Mesenchymal stem cell (in vitro differentiated cells and primary cell): ENCODE measurements at regions not wholly inside any gene's neighbourhood (a gene's known extent, or its start where the extent isn't known, plus 50 kb on each side); places are given as distances from the start of the nearest gene placed in this dataset.

Experiments
- DNase-seq: peaks from one replicate; pipeline ENCODE4 v3.0.0-alpha.2; 2013
- H2AFZ ChIP-seq: one replicate; pipeline ENCODE4 v1.6.1; 2013; ENCODE audit warnings: low read depth, mild to moderate bottlenecking, control low read depth, inconsistent platforms, low read length, moderate library complexity
- H2AK5ac ChIP-seq: 2 replicates; pipeline ENCODE4 v1.6.1; 2013; ENCODE audit warnings: low read length, moderate library complexity, mild to moderate bottlenecking, inconsistent platforms; ENCODE audit not compliant: severe bottlenecking
- H2BK120ac ChIP-seq: one replicate; pipeline ENCODE4 v1.6.1; 2013; ENCODE audit warnings: low read depth, mild to moderate bottlenecking, inconsistent platforms, low read length, moderate library complexity
- H2BK12ac ChIP-seq, 2 experiments: one replicate each; pipeline ENCODE4 v1.6.1; 2013; ENCODE audit warnings: inconsistent platforms in 2 of 2, low read length in 2 of 2, mild to moderate bottlenecking in 2 of 2, moderate library complexity in 2 of 2, control low read depth in 1 of 2
- H2BK15ac ChIP-seq: one replicate; pipeline ENCODE4 v1.6.1; 2013; ENCODE audit warnings: mild to moderate bottlenecking, low read depth, inconsistent platforms; ENCODE audit not compliant: poor library complexity, severe bottlenecking
- H2BK5ac ChIP-seq: 2 replicates; pipeline ENCODE4 v1.6.1; 2013; ENCODE audit warnings: low read depth, mild to moderate bottlenecking, low read length, control low read depth, inconsistent platforms; ENCODE audit not compliant: poor library complexity, severe bottlenecking
- H3K14ac ChIP-seq, 2 experiments: one replicate each; pipeline ENCODE4 v1.6.1; 2013; ENCODE audit warnings: inconsistent platforms in 2 of 2, low read length in 2 of 2, control low read depth in 1 of 2, mild to moderate bottlenecking in 1 of 2, moderate library complexity in 1 of 2
- H3K18ac ChIP-seq, 2 experiments: one replicate each; pipeline ENCODE4 v1.6.1; 2013; ENCODE audit warnings: inconsistent platforms in 2 of 2, low read length in 2 of 2, control low read depth in 1 of 2, low read depth in 1 of 2, mild to moderate bottlenecking in 1 of 2
- H3K23ac ChIP-seq, 2 experiments: one replicate each; pipeline ENCODE4 v1.6.1; 2013; ENCODE audit warnings: inconsistent platforms in 2 of 2, low read length in 2 of 2, mild to moderate bottlenecking in 2 of 2, moderate library complexity in 2 of 2, control low read depth in 1 of 2
- H3K27ac ChIP-seq: 2 replicates; pipeline ENCODE4 v1.5.1; 2013; ENCODE audit warnings: mild to moderate bottlenecking, moderate library complexity, low read length, control low read depth, inconsistent platforms; ENCODE audit not compliant: poor library complexity, severe bottlenecking
- H3K27me3 ChIP-seq, 2 experiments: 2 replicates each; pipeline versions ENCODE4 v1.6.1 to v1.7.0; 2013; ENCODE audit warnings: low read length in 2 of 2, mild to moderate bottlenecking in 2 of 2, moderate library complexity in 2 of 2, control low read depth in 1 of 2, inconsistent platforms in 1 of 2; ENCODE audit not compliant: control insufficient read depth in 1 of 2, insufficient read depth in 1 of 2
- H3K36me3 ChIP-seq, 2 experiments: 2 replicates each; pipeline versions ENCODE4 v1.6.1 to v1.7.0; 2013; ENCODE audit warnings: low read length in 2 of 2, control low read depth in 1 of 2, inconsistent platforms in 1 of 2, low read depth in 1 of 2, mild to moderate bottlenecking in 1 of 2; ENCODE audit not compliant: insufficient read depth in 2 of 2, control insufficient read depth in 1 of 2
- H3K4ac ChIP-seq, 2 experiments: one replicate each; pipeline ENCODE4 v1.6.1; 2013; ENCODE audit warnings: inconsistent platforms in 2 of 2, low read length in 2 of 2, mild to moderate bottlenecking in 2 of 2, moderate library complexity in 2 of 2, control low read depth in 1 of 2, low read depth in 1 of 2
- H3K4me1 ChIP-seq: 2 replicates; pipeline ENCODE4 v1.6.1; 2013; ENCODE audit warnings: low read depth, low read length, control low read depth; ENCODE audit not compliant: control insufficient read depth, insufficient read depth
- H3K4me2 ChIP-seq: 2 replicates; pipeline ENCODE4 v1.6.1; 2013; ENCODE audit warnings: low read length, mild to moderate bottlenecking, inconsistent platforms; ENCODE audit not compliant: poor library complexity, severe bottlenecking
- H3K4me3 ChIP-seq, 2 experiments: 2 replicates each; pipeline versions ENCODE4 v1.5.1 to v1.7.0; 2013; ENCODE audit warnings: low read length in 2 of 2, mild to moderate bottlenecking in 2 of 2, control low read depth in 1 of 2, low read depth in 1 of 2; ENCODE audit not compliant: insufficient read depth in 1 of 2
- H3K79me1 ChIP-seq: replicated peaks from 2 replicates; pipeline ENCODE4 v1.6.1; 2013; ENCODE audit warnings: mild to moderate bottlenecking, control low read depth, low read length, inconsistent platforms; ENCODE audit not compliant: poor library complexity, severe bottlenecking
- H3K9ac ChIP-seq: 2 replicates; pipeline ENCODE4 v1.7.0; 2013; ENCODE audit warnings: mild to moderate bottlenecking, low read length, moderate library complexity
- H3K9me3 ChIP-seq: 2 replicates; pipeline ENCODE4 v1.7.0; 2013; ENCODE audit warnings: mild to moderate bottlenecking, low read length; ENCODE audit not compliant: control insufficient read depth
- H4K8ac ChIP-seq: one replicate; pipeline ENCODE4 v1.6.1; 2013; ENCODE audit warnings: inconsistent platforms, mild to moderate bottlenecking, low read length, moderate library complexity
- H4K91ac ChIP-seq: one replicate; pipeline ENCODE4 v1.6.1; 2013; ENCODE audit warnings: mild to moderate bottlenecking, low read length, inconsistent platforms
- WGBS: methylation state at CpG from one replicate; pipeline ENCODE4 v1.1.7; 2013; ENCODE audit warnings: mixed read lengths; 5-methylcytosine and 5-hydroxymethylcytosine counted together

DNA sequence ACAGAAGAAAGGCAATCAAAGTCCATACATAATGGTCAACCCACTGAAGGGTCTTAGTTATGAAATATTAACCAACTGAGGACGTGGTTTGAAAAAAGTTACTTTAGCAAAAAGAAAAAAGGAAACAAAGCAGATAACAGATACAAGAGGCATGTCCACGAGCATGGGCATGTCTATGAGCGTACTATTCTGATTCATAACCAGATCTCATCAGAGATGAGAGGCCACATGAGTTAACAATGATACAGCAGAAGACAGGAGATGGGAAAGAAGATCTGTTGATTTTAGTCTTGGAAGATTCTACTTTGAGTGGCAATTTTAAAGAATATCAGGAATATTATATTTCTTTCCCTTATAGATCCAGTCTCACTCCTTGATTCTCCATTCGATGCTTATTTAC lies 262.9 kb upstream of the SLITRK3 start:
- Histone ChIP-seq H3K23ac (no peak overlapping the region), H2BK15ac (no peak overlapping the region), H2AFZ (no peak overlapping the region), H3K4me3 (no peak overlapping the region), H3K4me2 (no peak overlapping the region), H2BK12ac (no peak overlapping the region), H4K8ac (no peak overlapping the region), H2BK120ac (no peak overlapping the region), H2BK5ac (no peak overlapping the region), H2AK5ac (no peak overlapping the region), H3K4me1 (peaks cover 2% of the 10 kb centered on the region), H3K79me1 (no peaks in the 10 kb centered on the region), H3K27ac (no peak overlapping the region), H3K36me3 (no peaks in the 10 kb centered on the region), H3K9me3 (peaks cover 5% of the 10 kb centered on the region), H3K9ac (no peak overlapping the region), H3K18ac (no peak overlapping the region), H3K27me3 (no peaks in the 10 kb centered on the region), H4K91ac (no peak overlapping the region), H3K4ac (no peak overlapping the region), H3K14ac (no peak overlapping the region)
- 65% methylated on average over 3 of the region's 4 CpGs for WGBS
- DNase-seq = no peak

- Histone ChIP-seq H3K79me1 (no peaks in the 10 kb centered on the region), H3K23ac (no peak overlapping the region), H3K27me3 (no peaks in the 10 kb centered on the region), H3K27ac (no peak overlapping the region), H2AK5ac (no peak overlapping the region), H4K8ac (no peak overlapping the region), H3K4me3 (no peak overlapping the region), H4K91ac (no peak overlapping the region), H2BK15ac (no peak overlapping the region), H2BK120ac (no peak overlapping the region), H3K9me3 (peaks cover 5% of the 10 kb centered on the region), H3K4me2 (no peak overlapping the region), H2BK12ac (no peak overlapping the region), H3K4me1 (peaks cover 2% of the 10 kb centered on the region), H2AFZ (no peak overlapping the region), H3K36me3 (no peaks in the 10 kb centered on the region), H3K18ac (no peak overlapping the region), H3K9ac (no peak overlapping the region), H3K14ac (no peak overlapping the region), H3K4ac (no peak overlapping the region), H2BK5ac (no peak overlapping the region)
- DNase-seq = no peak
- 100% methylated on average over 1 of the region's 6 CpGs for WGBS
Measured at GRCh38 chr3:165457096-165457495, 260.9 kb upstream of the SLITRK3 start.

- no peak overlapping the region for H3K23ac ChIP-seq
- H2AK5ac ChIP-seq = no peak overlapping the region
- no peak overlapping the region for H2BK12ac ChIP-seq
- H3K4me1 ChIP-seq = peaks cover 2% of the 10 kb centered on the region
- H3K4ac ChIP-seq = no peak overlapping the region
- no peak overlapping the region for H3K4me3 ChIP-seq
- no peaks in the 10 kb centered on the region for H3K36me3 ChIP-seq
- no peak overlapping the region for H3K4me2 ChIP-seq
- no peak overlapping the region for H3K14ac ChIP-seq
- no peak overlapping the region for H4K8ac ChIP-seq
- DNase-seq = no peak
- no peak overlapping the region for H3K27ac ChIP-seq
- no peaks in the 10 kb centered on the region for H3K27me3 ChIP-seq
- H2BK5ac ChIP-seq = no peak overlapping the region
- peaks cover 5% of the 10 kb centered on the region for H3K9me3 ChIP-seq
- no peak overlapping the region for H3K9ac ChIP-seq
- H2AFZ ChIP-seq = no peak overlapping the region
- no peak overlapping the region for H3K18ac ChIP-seq
- no peaks in the 10 kb centered on the region for H3K79me1 ChIP-seq
- H2BK120ac ChIP-seq = no peak overlapping the region
- 95% methylated on average over 2 of the region's 3 CpGs for WGBS
- no peak overlapping the region for H2BK15ac ChIP-seq
- H4K91ac ChIP-seq = no peak overlapping the region
Measured at GRCh38 chr3:165455793-165456192, 259.6 kb upstream of the SLITRK3 start.

DNA sequence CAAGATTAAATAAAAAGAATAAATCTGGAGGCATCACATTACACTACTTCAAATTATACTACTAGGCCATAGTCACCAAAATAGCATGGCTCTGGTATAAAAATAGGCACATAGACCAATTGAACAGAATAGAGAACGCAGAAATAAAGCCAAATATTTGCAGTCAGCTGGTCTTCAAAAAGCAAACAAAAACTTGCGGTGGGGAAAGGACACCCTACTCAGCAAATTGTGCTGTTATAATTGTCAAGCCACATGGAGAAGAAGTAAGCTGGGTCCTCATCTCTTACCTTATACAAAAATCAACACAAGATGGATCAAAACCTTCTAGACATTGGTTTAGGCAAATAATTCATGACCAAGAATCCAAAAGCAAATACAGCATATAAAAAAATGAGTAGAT lies 259.2 kb upstream of the SLITRK3 start:
- H3K4me3 ChIP-seq = no peak overlapping the region
- H3K4ac ChIP-seq = no peak overlapping the region
- H3K36me3 ChIP-seq = no peaks in the 10 kb centered on the region
- WGBS = 88% methylated on average over 2 of the region's 2 CpGs
- H3K9ac ChIP-seq = no peak overlapping the region
- H3K27ac ChIP-seq = no peak overlapping the region
- no peak overlapping the region for H2BK120ac ChIP-seq
- H4K8ac ChIP-seq = no peak overlapping the region
- peaks cover 8% of the 10 kb centered on the region for H3K9me3 ChIP-seq
- H2BK12ac ChIP-seq = no peak overlapping the region
- H3K4me2 ChIP-seq = no peak overlapping the region
- H2AFZ ChIP-seq = no peak overlapping the region
- no peak overlapping the region for H2AK5ac ChIP-seq
- H3K23ac ChIP-seq = no peak overlapping the region
- peaks cover 2% of the 10 kb centered on the region for H3K4me1 ChIP-seq
- H3K27me3 ChIP-seq = no peaks in the 10 kb centered on the region
- no peak for DNase-seq
- no peak overlapping the region for H4K91ac ChIP-seq
- H2BK15ac ChIP-seq = no peak overlapping the region
- no peak overlapping the region for H2BK5ac ChIP-seq
- no peak overlapping the region for H3K18ac ChIP-seq
- no peaks in the 10 kb centered on the region for H3K79me1 ChIP-seq
- no peak overlapping the region for H3K14ac ChIP-seq
